ENCODE measurements at regions not wholly inside any gene's neighbourhood (a gene's known extent, or its start where the extent isn't known, plus 50 kb on each side); places are given as distances from the start of the nearest gene placed in this dataset.
"Not testable (repeated sequence)": the region's sequence is repeated elsewhere in the genome, so short reads cannot be mapped to it uniquely, and the experiment has no call there.

DNA sequence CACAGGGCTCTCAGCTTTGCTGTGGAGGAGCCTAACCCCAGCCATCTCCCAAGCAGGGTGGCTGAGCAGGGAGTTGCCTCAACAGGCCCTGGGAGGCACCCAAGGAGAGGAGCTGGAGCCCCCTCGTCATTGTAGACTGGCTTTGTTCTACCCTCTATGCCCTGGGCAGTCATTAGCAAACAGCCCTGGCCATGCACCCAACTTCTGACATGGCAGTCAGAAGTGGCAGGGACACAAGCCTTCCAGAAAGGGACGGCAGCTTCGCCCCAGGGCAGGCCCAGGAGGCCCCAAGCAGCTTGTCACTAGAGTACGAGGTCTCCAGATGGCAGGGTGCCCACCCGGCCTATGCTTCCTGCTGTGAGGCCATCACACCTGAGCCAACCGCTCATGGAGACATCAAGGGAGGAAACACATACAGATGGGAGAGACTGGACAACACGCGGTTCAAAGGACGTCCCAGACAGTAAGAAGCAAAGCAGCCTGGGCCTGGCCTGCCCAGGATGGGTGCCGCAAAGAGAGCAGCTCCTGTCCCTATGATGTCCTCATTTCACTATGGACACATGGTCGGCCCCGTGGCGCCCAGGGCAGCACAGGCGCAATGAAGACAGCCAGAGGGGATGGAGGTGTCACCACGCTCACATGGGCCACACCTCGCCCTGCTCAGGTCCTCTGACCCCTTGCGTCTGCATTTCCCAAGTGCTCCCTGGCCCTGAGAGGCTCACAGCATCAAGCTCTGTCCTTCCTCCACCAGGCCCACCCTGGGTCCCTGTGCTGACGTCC, 190.9 kb upstream of the CXCL12 start:
- Histone ChIP-seq H3K4me3 (no peak overlapping the region), H3K36me3 (no peaks in the 10 kb centered on the region), H3K27ac (no peak overlapping the region), H3K27me3 (no peaks in the 10 kb centered on the region), H3K9me3 (no peaks in the 10 kb centered on the region), H3K4me1 (no peaks in the 10 kb centered on the region)
- intact Hi-C loops (cut with DNase I): no loop called here
- TF ChIP-seq, protein P1, sequence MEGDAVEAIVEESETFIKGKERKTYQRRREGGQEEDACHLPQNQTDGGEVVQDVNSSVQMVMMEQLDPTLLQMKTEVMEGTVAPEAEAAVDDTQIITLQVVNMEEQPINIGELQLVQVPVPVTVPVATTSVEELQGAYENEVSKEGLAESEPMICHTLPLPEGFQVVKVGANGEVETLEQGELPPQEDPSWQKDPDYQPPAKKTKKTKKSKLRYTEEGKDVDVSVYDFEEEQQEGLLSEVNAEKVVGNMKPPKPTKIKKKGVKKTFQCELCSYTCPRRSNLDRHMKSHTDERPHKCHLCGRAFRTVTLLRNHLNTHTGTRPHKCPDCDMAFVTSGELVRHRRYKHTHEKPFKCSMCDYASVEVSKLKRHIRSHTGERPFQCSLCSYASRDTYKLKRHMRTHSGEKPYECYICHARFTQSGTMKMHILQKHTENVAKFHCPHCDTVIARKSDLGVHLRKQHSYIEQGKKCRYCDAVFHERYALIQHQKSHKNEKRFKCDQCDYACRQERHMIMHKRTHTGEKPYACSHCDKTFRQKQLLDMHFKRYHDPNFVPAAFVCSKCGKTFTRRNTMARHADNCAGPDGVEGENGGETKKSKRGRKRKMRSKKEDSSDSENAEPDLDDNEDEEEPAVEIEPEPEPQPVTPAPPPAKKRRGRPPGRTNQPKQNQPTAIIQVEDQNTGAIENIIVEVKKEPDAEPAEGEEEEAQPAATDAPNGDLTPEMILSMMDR (IDR thresholded peaks at IDR 0.05): no peak
- no peak for TF ChIP-seq POLR2A (IDR thresholded peaks at IDR 0.05)
- WGBS, 2 donors: 77 to 88% methylated on average over 4 to 6 of the region's 18 CpGs
- no peak for DNase-seq

DNA sequence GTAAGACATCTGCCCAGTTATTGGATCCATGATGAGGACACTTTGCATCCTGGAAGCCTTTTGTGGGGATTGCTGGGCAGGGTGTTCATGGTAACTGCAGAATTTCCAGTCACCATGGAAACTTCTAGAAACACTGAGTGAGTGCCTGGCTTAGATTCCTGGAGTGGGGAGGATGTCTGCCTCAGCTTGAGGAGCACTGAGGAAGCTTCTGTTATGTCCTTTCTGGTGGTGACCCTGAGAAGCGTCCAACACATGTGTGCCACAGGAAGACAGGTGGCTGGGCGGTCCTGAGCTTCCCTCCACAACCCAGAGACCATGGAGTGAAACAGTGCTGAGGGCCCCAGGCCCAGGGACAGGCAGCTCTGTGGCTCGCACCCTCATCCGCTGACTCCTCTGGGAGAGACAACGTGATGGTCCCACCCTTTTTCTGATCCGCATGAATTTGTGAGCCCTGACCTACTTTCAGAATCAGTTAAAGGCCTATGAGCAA, 191.8 kb upstream of the CXCL12 start:
- Histone ChIP-seq H3K36me3 (no peaks in the 10 kb centered on the region), H3K9me3 (no peaks in the 10 kb centered on the region), H3K4me3 (no peak overlapping the region), H3K4me1 (no peaks in the 10 kb centered on the region), H3K27me3 (no peaks in the 10 kb centered on the region), H3K27ac (peak overlapping the region in 1 of 4 donors; percentile 10)
- WGBS, 2 donors: 63 to 80% methylated on average over 1 to 2 of the region's 6 CpGs
- TF ChIP-seq, protein P1 (IDR thresholded peaks at IDR 0.05): no peak
- no peak for TF ChIP-seq POLR2A (IDR thresholded peaks at IDR 0.05)
- no peak for DNase-seq
- intact Hi-C loops (cut with DNase I): no loop called here

DNA sequence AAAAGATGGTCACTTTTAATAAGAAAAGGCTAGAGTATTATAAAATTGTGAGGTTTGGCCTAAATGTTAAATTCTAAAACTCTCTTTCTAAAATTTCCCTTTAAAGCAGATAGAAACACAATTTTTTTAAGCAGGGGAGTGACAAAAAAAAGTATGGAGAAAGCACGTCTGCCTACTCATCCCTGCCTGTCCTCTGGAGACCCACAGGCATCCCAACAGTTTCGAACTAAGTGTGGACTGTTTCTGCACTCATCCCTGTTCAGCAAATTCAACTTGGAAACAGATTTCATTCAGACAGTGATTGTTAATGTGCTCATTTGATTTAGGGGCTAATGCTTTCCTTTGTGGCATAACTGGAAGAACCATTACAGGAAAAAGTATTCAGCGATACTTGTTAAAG, 192.6 kb upstream of the CXCL12 start:
- H3K9me3 ChIP-seq: no peaks in the 10 kb centered on the region
- 61 to 85% methylated on average over 3 of the region's 3 CpGs for WGBS, 2 donors
- no peak overlapping the region for H3K27ac ChIP-seq
- no peaks in the 10 kb centered on the region for H3K36me3 ChIP-seq
- no peaks in the 10 kb centered on the region for H3K27me3 ChIP-seq
- no peak for DNase-seq
- TF ChIP-seq, protein P1 (IDR thresholded peaks at IDR 0.05): no peak
- no peak for TF ChIP-seq POLR2A (IDR thresholded peaks at IDR 0.05)
- no peaks in the 10 kb centered on the region for H3K4me1 ChIP-seq
- H3K4me3 ChIP-seq: no peak overlapping the region
- intact Hi-C loops (cut with DNase I): no loop called here

DNA sequence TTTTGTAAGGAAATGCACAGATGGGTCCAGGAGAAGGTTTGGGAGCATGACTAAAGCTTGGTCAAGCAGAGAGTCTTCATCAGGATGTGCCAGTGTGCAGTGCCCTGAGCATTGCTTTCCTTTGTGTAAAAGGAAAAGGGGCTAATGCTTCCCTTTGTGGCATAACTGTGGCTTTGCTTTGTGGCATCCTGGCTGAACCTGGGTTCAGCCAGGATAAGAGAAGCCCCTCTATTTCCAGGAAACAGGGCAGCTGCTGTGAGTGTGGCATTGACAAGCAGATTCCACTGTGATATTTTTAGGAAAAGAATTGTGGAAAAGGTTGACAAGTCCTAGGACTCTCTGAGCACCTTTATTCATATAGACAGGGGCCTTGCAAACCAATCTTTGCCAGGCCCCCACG, 193.4 kb upstream of the CXCL12 start:
- 82% methylated on average over 1 of the region's 1 CpG for WGBS, 2 donors
- H3K9me3 ChIP-seq: no peaks in the 10 kb centered on the region
- TF ChIP-seq, protein P1 (IDR thresholded peaks at IDR 0.05): no peak
- no peak for TF ChIP-seq POLR2A (IDR thresholded peaks at IDR 0.05)
- no peak overlapping the region for H3K4me3 ChIP-seq
- H3K27me3 ChIP-seq: no peaks in the 10 kb centered on the region
- intact Hi-C loops (cut with DNase I): no loop called here
- H3K36me3 ChIP-seq: no peaks in the 10 kb centered on the region
- no peak overlapping the region for H3K27ac ChIP-seq
- no peaks in the 10 kb centered on the region for H3K4me1 ChIP-seq
- no peak for DNase-seq

DNA sequence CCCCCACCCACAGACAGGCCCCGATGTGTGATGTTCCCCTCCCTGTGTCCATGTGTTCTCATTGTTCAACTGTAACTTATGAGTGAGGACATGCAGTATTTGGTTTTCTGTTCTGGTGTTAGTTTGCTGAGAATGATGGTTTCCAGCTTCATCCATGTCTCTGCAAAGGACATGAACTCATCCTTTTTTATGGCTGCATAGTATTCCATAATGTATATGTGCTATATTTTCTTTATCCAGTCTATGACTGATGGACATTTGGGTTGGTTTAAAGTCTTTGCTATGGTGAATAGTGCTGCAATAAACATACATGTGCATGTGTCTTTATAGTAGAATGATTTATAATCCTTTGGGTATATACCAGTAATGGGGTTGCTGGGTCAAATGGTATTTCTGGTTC, 194.1 kb upstream of the CXCL12 start:
- 88% methylated on average over 1 of the region's 1 CpG; no CpG with 5 or more reads in 1 of the 2 donors for WGBS, 2 donors
- H3K9me3 ChIP-seq; H3K27me3 ChIP-seq; H3K27ac ChIP-seq; H3K36me3 ChIP-seq; H3K4me3 ChIP-seq; H3K4me1 ChIP-seq; intact Hi-C loops (cut with DNase I); DNase-seq: not testable (repeated sequence)

All from esophagus squamous epithelium (tissue), 5 donors.